CD8-positive, alpha-beta memory T cell (primary cell): ENCODE measurements at regions not wholly inside any gene's neighbourhood (a gene's known extent, or its start where the extent isn't known, plus 50 kb on each side); places are given as distances from the start of the nearest gene placed in this dataset.
"Not testable (repeated sequence)": the region's sequence is repeated elsewhere in the genome, so short reads cannot be mapped to it uniquely, and the experiment has no call there.

Experiments used
- CTCF ChIA-PET: fragments of 350-600 bp; sonication (Branson Sonifier 250); formaldehyde crosslinking; loops from one replicate; lab custom pipeline; 2021; ENCODE audit warnings: antibody characterized with exemption; lab: Charles Lee
- POLR2A ChIA-PET: fragments of 350-600 bp; sonication (Branson Sonifier 250); formaldehyde crosslinking; loops from one replicate; lab custom pipeline; 2021; ENCODE audit warnings: antibody characterized with exemption; lab: Charles Lee
- DNase-seq, 5 donors: peaks; one replicate each; pipeline versions ENCODE4 v3.0.0 to v3.0.0-alpha.2; 2020 to 2022; ENCODE audit warnings: mixed read lengths in 1 of 5
- H3K27ac ChIP-seq: one replicate; pipeline ENCODE4 v1.7.0; 2013; ENCODE audit warnings: low read depth, mild to moderate bottlenecking, low read length, moderate library complexity
- H3K27me3 ChIP-seq: 2 replicates; pipeline ENCODE4 v1.7.0; 2013; ENCODE audit warnings: low read length, mild to moderate bottlenecking; ENCODE audit not compliant: insufficient read depth, poor library complexity, severe bottlenecking
- H3K36me3 ChIP-seq: 2 replicates; pipeline ENCODE4 v1.7.0; 2013; ENCODE audit warnings: mild to moderate bottlenecking, low read length, moderate library complexity; ENCODE audit not compliant: insufficient read depth
- H3K4me1 ChIP-seq: 2 replicates; pipeline ENCODE4 v1.7.0; 2013; ENCODE audit warnings: mild to moderate bottlenecking, low read length, moderate library complexity; ENCODE audit not compliant: insufficient read depth
- H3K4me3 ChIP-seq: 2 replicates; pipeline ENCODE4 v1.7.0; 2013; ENCODE audit warnings: mild to moderate bottlenecking, low read length
- H3K9me3 ChIP-seq: 2 replicates; pipeline ENCODE4 v1.7.0; 2013; ENCODE audit warnings: mild to moderate bottlenecking, low read length
- H3K27ac Mint-ChIP-seq, 8 donors: one replicate each; pipeline ENCODE4 v1.8.0; 2020 to 2021; ENCODE audit warnings: mixed read lengths in 8 of 8, mild to moderate bottlenecking in 6 of 8, inconsistent platforms in 3 of 8, moderate library complexity in 3 of 8
- H3K27me3 Mint-ChIP-seq, 2 donors: one replicate each; pipeline ENCODE4 v1.8.0; 2020 to 2021; ENCODE audit warnings: mixed read lengths in 2 of 2, mild to moderate bottlenecking in 1 of 2, moderate library complexity in 1 of 2
- H3K36me3 Mint-ChIP-seq, 3 donors: one replicate each; pipeline ENCODE4 v1.8.0; 2020 to 2021; ENCODE audit warnings: mixed read lengths in 3 of 3, inconsistent platforms in 1 of 3, mild to moderate bottlenecking in 1 of 3
- H3K4me1 Mint-ChIP-seq, 3 donors: one replicate each; pipeline ENCODE4 v1.8.0; 2020 to 2021; ENCODE audit warnings: mixed read lengths in 3 of 3, inconsistent platforms in 1 of 3, mild to moderate bottlenecking in 1 of 3
- H3K4me3 Mint-ChIP-seq, 7 donors: one replicate each; pipeline ENCODE4 v1.8.0; 2020 to 2021; ENCODE audit warnings: mixed read lengths in 7 of 7, mild to moderate bottlenecking in 6 of 7, moderate library complexity in 4 of 7, inconsistent platforms in 2 of 7
- H3K9me3 Mint-ChIP-seq, 5 donors: one replicate each; pipeline ENCODE4 v1.8.0; 2020 to 2022; ENCODE audit warnings: mixed read lengths in 5 of 5, mild to moderate bottlenecking in 3 of 5, moderate library complexity in 2 of 5, inconsistent platforms in 1 of 5

GRCh38 chr3:110352841-110353604, 718.6 kb upstream of the NECTIN3 start:
- POLR2A ChIA-PET, result no interaction called here

GRCh38 chr3:110362751-110363150, 708.9 kb upstream of the NECTIN3 start:
- no peaks in the 10 kb centered on the region for H3K4me1 Mint-ChIP-seq
- no peak overlapping the region for H3K4me3 Mint-ChIP-seq
- POLR2A ChIA-PET, result no interaction called here

More at GRCh38 chr3:110352841-110353604, 718.6 kb upstream of the NECTIN3 start:
- H3K36me3 Mint-ChIP-seq, result no peaks in the 10 kb centered on the region
- no peaks in the 10 kb centered on the region for H3K4me1 ChIP-seq
- H3K4me3 Mint-ChIP-seq, result no peak overlapping the region
- no peaks in the 10 kb centered on the region for H3K27me3 ChIP-seq
- no peak overlapping the region for H3K27ac ChIP-seq
- H3K27ac Mint-ChIP-seq, result no peak overlapping the region
- no peaks in the 10 kb centered on the region for H3K4me1 Mint-ChIP-seq
- CTCF ChIA-PET, result no interaction called here
- H3K27me3 Mint-ChIP-seq, result peaks cover 3 to 4% of the 10 kb centered on the region in 2 donors
- no peaks in the 10 kb centered on the region for H3K36me3 ChIP-seq
- H3K9me3 Mint-ChIP-seq, result peaks cover 0 to 1% (median 0%) of the 10 kb centered on the region in 5 donors
- no peaks in the 10 kb centered on the region for H3K9me3 ChIP-seq
- H3K4me3 ChIP-seq, result no peak overlapping the region
- no peak for DNase-seq

GRCh38 chr3:110367289-110367688, 704.3 kb upstream of the NECTIN3 start:
- H3K36me3 ChIP-seq, H3K36me3 Mint-ChIP-seq, H3K9me3 Mint-ChIP-seq, H3K4me1 ChIP-seq, CTCF ChIA-PET, POLR2A ChIA-PET, H3K27ac ChIP-seq, DNase-seq, H3K4me3 Mint-ChIP-seq, H3K27me3 ChIP-seq, H3K27ac Mint-ChIP-seq, H3K27me3 Mint-ChIP-seq, H3K4me3 ChIP-seq, H3K9me3 ChIP-seq, H3K4me1 Mint-ChIP-seq: not testable (repeated sequence)

More at GRCh38 chr3:110362751-110363150, 708.9 kb upstream of the NECTIN3 start:
- DNase-seq, result no peak
- Mint-ChIP-seq H3K36me3 (no peaks in the 10 kb centered on the region), H3K27ac (no peak overlapping the region), H3K27me3 (peaks cover 0 to 2% of the 10 kb centered on the region in 2 donors), H3K9me3 (peaks cover 0 to 2% (median 0%) of the 10 kb centered on the region in 5 donors)
- H3K27ac ChIP-seq, result no peak overlapping the region
- H3K4me3 ChIP-seq, result no peak overlapping the region
- CTCF ChIA-PET, result no interaction called here
- H3K27me3 ChIP-seq, result no peaks in the 10 kb centered on the region
- no peaks in the 10 kb centered on the region for H3K4me1 ChIP-seq
- H3K36me3 ChIP-seq, result no peaks in the 10 kb centered on the region
- no peaks in the 10 kb centered on the region for H3K9me3 ChIP-seq

- Mint-ChIP-seq H3K9me3 (no peaks in the 10 kb centered on the region), H3K27ac (no peak overlapping the region), H3K36me3 (no peaks in the 10 kb centered on the region), H3K27me3 (no peaks in the 10 kb centered on the region), H3K4me3 (no peak overlapping the region), H3K4me1 (no peaks in the 10 kb centered on the region)
- Histone ChIP-seq H3K36me3 (no peaks in the 10 kb centered on the region), H3K4me1 (no peaks in the 10 kb centered on the region), H3K27me3 (no peaks in the 10 kb centered on the region), H3K27ac (no peak overlapping the region), H3K9me3 (no peaks in the 10 kb centered on the region), H3K4me3 (no peak overlapping the region)
- CTCF ChIA-PET, result no interaction called here
- DNase-seq, result no peak
- POLR2A ChIA-PET, result no interaction called here
Observed at GRCh38 chr3:110375751-110376518, 695.7 kb upstream of the NECTIN3 start.

GRCh38 chr3:110378481-110378880, 693.1 kb upstream of the NECTIN3 start:
- Mint-ChIP-seq H3K27ac (no peak overlapping the region), H3K9me3 (no peaks in the 10 kb centered on the region), H3K4me1 (no peaks in the 10 kb centered on the region), H3K36me3 (no peaks in the 10 kb centered on the region), H3K27me3 (no peaks in the 10 kb centered on the region), H3K4me3 (no peak overlapping the region)
- ChIA-PET CTCF (no interaction called here), POLR2A (no interaction called here)
- no peak overlapping the region for H3K27ac ChIP-seq
- H3K36me3 ChIP-seq, result no peaks in the 10 kb centered on the region
- DNase-seq, result no peak
- H3K4me1 ChIP-seq, result no peaks in the 10 kb centered on the region
- H3K27me3 ChIP-seq, result no peaks in the 10 kb centered on the region
- H3K4me3 ChIP-seq, result no peak overlapping the region
- H3K9me3 ChIP-seq, result no peaks in the 10 kb centered on the region

- no peaks in the 10 kb centered on the region for H3K9me3 ChIP-seq
- no peak overlapping the region for H3K4me3 ChIP-seq
- POLR2A ChIA-PET, result no interaction called here
- Mint-ChIP-seq H3K36me3 (no peaks in the 10 kb centered on the region), H3K4me3 (no peak overlapping the region), H3K9me3 (no peaks in the 10 kb centered on the region), H3K4me1 (no peaks in the 10 kb centered on the region), H3K27ac (no peak overlapping the region), H3K27me3 (no peaks in the 10 kb centered on the region)
- H3K4me1 ChIP-seq, result no peaks in the 10 kb centered on the region
- no peaks in the 10 kb centered on the region for H3K36me3 ChIP-seq
- no peak overlapping the region for H3K27ac ChIP-seq
- CTCF ChIA-PET, result no interaction called here
- no peak for DNase-seq
- no peaks in the 10 kb centered on the region for H3K27me3 ChIP-seq
Observed at GRCh38 chr3:110381992-110382391, 689.6 kb upstream of the NECTIN3 start.

GRCh38 chr3:110383356-110383755, 688.3 kb upstream of the NECTIN3 start:
- Histone ChIP-seq H3K9me3 (no peaks in the 10 kb centered on the region), H3K4me1 (no peaks in the 10 kb centered on the region), H3K4me3 (no peak overlapping the region), H3K27me3 (no peaks in the 10 kb centered on the region), H3K27ac (no peak overlapping the region), H3K36me3 (no peaks in the 10 kb centered on the region)
- ChIA-PET POLR2A (no interaction called here), CTCF (no interaction called here)
- Mint-ChIP-seq H3K27me3 (no peaks in the 10 kb centered on the region), H3K4me1 (no peaks in the 10 kb centered on the region), H3K36me3 (no peaks in the 10 kb centered on the region), H3K4me3 (no peak overlapping the region), H3K9me3 (no peaks in the 10 kb centered on the region), H3K27ac (no peak overlapping the region)
- DNase-seq, result no peak

- no peak for DNase-seq
- Mint-ChIP-seq H3K4me1 (no peaks in the 10 kb centered on the region), H3K36me3 (no peaks in the 10 kb centered on the region), H3K27me3 (no peaks in the 10 kb centered on the region), H3K4me3 (no peak overlapping the region), H3K9me3 (no peaks in the 10 kb centered on the region), H3K27ac (no peak overlapping the region)
- Histone ChIP-seq H3K27me3 (no peaks in the 10 kb centered on the region), H3K27ac (no peak overlapping the region), H3K36me3 (no peaks in the 10 kb centered on the region), H3K4me1 (no peaks in the 10 kb centered on the region), H3K4me3 (no peak overlapping the region), H3K9me3 (no peaks in the 10 kb centered on the region)
- CTCF ChIA-PET, result no interaction called here
- POLR2A ChIA-PET, result no interaction called here
Observed at GRCh38 chr3:110384601-110385000, 687.0 kb upstream of the NECTIN3 start.
